ENCODE measurements at regions not wholly inside any gene's neighbourhood (a gene's known extent, or its start where the extent isn't known, plus 50 kb on each side); places are given as distances from the start of the nearest gene placed in this dataset.

GRCh38 chr10:29403208-29403607, 114.3 kb downstream of the LYZL1 start:
- ChIA-PET CTCF (interaction anchor here (0.7 to 2.4 kb wide), 2 partner anchors 9 to 10 kb away, joined by 3 to 16 read pairs; no protein-coding TSS in a partner anchor), POLR2A (no interaction called here)
- TF ChIP-seq CTCF (IDR thresholded peaks at IDR 0.05; ENCODE audit: control extremely low read depth, extremely low read depth, low read depth, missing control alignments) = no peak
- DNase-seq (ENCODE audit: extremely low spot score) = no peak

GRCh38 chr10:29407280-29407858, 118.5 kb downstream of the LYZL1 start:
- DNase-seq (ENCODE audit: extremely low spot score) = no peak
- TF ChIP-seq CTCF (IDR thresholded peaks at IDR 0.05; ENCODE audit: control extremely low read depth, extremely low read depth, low read depth, missing control alignments) = no peak
- CTCF ChIA-PET = interaction anchor here (0.9 to 7.1 kb wide), 5 partner anchors 13 to 41 kb away, joined by 3 to 35 read pairs (median 3); no protein-coding TSS in a partner anchor
- POLR2A ChIA-PET = no interaction called here

Data from GM10248 (cell line).